ENCODE measurements at regions not wholly inside any gene's neighbourhood (a gene's known extent, or its start where the extent isn't known, plus 50 kb on each side); places are given as distances from the start of the nearest gene placed in this dataset.

DNA sequence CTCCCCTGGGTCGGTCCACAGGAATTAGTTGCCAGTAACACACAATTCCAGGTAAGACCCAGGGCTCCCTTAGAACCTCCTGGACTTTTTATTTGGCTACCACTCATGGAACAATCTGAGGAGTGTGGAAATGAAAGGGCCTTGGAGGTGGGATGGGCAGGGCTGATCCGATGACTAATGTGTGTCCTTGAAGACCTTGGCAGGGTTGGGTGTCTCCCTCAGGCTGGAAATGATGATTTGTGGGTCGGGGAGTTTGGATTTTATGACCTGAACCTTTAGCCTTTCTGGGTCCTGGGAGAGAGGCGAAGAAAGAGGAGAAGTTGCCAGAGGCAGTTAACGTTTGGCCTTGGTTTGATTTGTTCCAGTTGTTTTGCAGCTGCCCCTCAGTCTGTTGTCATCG is 425.0 kb downstream of the MID1IP1 start:
- no peaks in the 10 kb centered on the region for H3K4me1 ChIP-seq (replicated peaks in 1 of 2; ENCODE audit: control insufficient read depth in 2 of 2, insufficient read depth in 2 of 2, low read length in 2 of 2)

GRCh38 chrX:39227371-39227770 is 426.1 kb downstream of the MID1IP1 start:
- no peak overlapping the region for H3K4me2 ChIP-seq (ENCODE audit: insufficient read depth, low read length)
- H3K27me3 ChIP-seq (ENCODE audit: control insufficient read depth in 2 of 2, insufficient read depth in 2 of 2, low read length in 2 of 2) = peaks cover 0 to 8% of the 10 kb centered on the region in 2 experiments; a peak in 2 of 5 replicates
- no peak overlapping the region for H3K9ac ChIP-seq (ENCODE audit: insufficient read depth in 1 of 2, low read depth in 2 of 2, low read length in 2 of 2)
- no peaks in the 10 kb centered on the region for H3K79me2 ChIP-seq (ENCODE audit: control insufficient read depth, insufficient read depth, low read length)
- ATAC-seq (no peak), FAIRE-seq (no peak), DNase-seq (ENCODE audit: extremely low read depth in 1 of 4, low spot score in 3 of 4) (no peak)
- intact Hi-C loops (cut with micrococcal nuclease) (no loop called here), in situ Hi-C loops (cut with MboI) (no loop called here)
- H3K9me1 ChIP-seq (ENCODE audit: control insufficient read depth, insufficient read depth, low read length) = no peaks in the 10 kb centered on the region
- no peaks in the 10 kb centered on the region for H3K4me1 ChIP-seq (replicated peaks in 1 of 2; ENCODE audit: control insufficient read depth in 2 of 2, insufficient read depth in 2 of 2, low read length in 2 of 2)
- POLR2A ChIA-PET = interaction anchor here (1.1 kb wide), 1 partner anchor 13 kb away, joined by 3 read pairs; no protein-coding TSS in a partner anchor
- no peaks in the 10 kb centered on the region for H3K36me3 ChIP-seq (ENCODE audit: control insufficient read depth, insufficient read depth, low read length)
- 0% methylated on average over 2 of the region's 2 CpGs for WGBS (ENCODE audit: insufficient coverage, low coverage, missing lambda C conversion rate)
- BruUV-seq (replicated peaks) = no TSS peak
- no peaks in the 10 kb centered on the region for H4K20me1 ChIP-seq (replicated peaks; ENCODE audit: control insufficient read depth, insufficient read depth, low read length)
- CTCF ChIA-PET (ENCODE audit: low intra/inter-chr PET ratio) = no interaction called here
- H3K4me3 ChIP-seq = no peak overlapping the region
- H3K9me3 ChIP-seq (replicated peaks; ENCODE audit: control insufficient read depth, insufficient read depth, low read depth, low read length) = no peaks in the 10 kb centered on the region
- no peak overlapping the region for H3K27ac ChIP-seq (ENCODE audit: extremely low read depth, low read depth, low read length)
- TF ChIP-seq WHSC1 (IDR thresholded peaks at IDR 0.05; ENCODE audit: low read length) (no peak), SRF (CRISPR knock-in tag; IDR thresholded peaks at IDR 0.05) (no peak), THAP7 (CRISPR knock-in tag; IDR thresholded peaks at IDR 0.05) (no peak)
- no peak overlapping the region for H2AFZ ChIP-seq (ENCODE audit: low read depth, low read length)

More for the DNA sequence above, 425.0 kb downstream of the MID1IP1 start:
- no peak overlapping the region for H2AFZ ChIP-seq (ENCODE audit: low read depth, low read length)
- H3K79me2 ChIP-seq (ENCODE audit: control insufficient read depth, insufficient read depth, low read length) = no peaks in the 10 kb centered on the region
- no peaks in the 10 kb centered on the region for H3K9me1 ChIP-seq (ENCODE audit: control insufficient read depth, insufficient read depth, low read length)
- no peak overlapping the region for H3K4me2 ChIP-seq (ENCODE audit: insufficient read depth, low read length)
- no peak overlapping the region for H3K4me3 ChIP-seq
- no peak for TF ChIP-seq ZNF778 (CRISPR knock-in tag; IDR thresholded peaks at IDR 0.05)
- TF ChIP-seq, protein P1, sequence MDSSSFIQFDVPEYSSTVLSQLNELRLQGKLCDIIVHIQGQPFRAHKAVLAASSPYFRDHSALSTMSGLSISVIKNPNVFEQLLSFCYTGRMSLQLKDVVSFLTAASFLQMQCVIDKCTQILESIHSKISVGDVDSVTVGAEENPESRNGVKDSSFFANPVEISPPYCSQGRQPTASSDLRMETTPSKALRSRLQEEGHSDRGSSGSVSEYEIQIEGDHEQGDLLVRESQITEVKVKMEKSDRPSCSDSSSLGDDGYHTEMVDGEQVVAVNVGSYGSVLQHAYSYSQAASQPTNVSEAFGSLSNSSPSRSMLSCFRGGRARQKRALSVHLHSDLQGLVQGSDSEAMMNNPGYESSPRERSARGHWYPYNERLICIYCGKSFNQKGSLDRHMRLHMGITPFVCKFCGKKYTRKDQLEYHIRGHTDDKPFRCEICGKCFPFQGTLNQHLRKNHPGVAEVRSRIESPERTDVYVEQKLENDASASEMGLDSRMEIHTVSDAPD (CRISPR knock-in tag; IDR thresholded peaks at IDR 0.05) = no peak
- BruUV-seq (replicated peaks) = no TSS peak
- in situ Hi-C loops (cut with MboI) (no loop called here), intact Hi-C loops (cut with micrococcal nuclease) (no loop called here)
- H4K20me1 ChIP-seq (replicated peaks; ENCODE audit: control insufficient read depth, insufficient read depth, low read length) = no peaks in the 10 kb centered on the region
- 3% methylated on average over 5 of the region's 6 CpGs for WGBS (ENCODE audit: insufficient coverage, low coverage, missing lambda C conversion rate)
- peaks cover 0 to 8% of the 10 kb centered on the region in 2 experiments; a peak in 2 of 5 replicates for H3K27me3 ChIP-seq (ENCODE audit: control insufficient read depth in 2 of 2, insufficient read depth in 2 of 2, low read length in 2 of 2)
- H3K9ac ChIP-seq (ENCODE audit: insufficient read depth in 1 of 2, low read depth in 2 of 2, low read length in 2 of 2) = no peak overlapping the region
- ChIA-PET POLR2A (interaction anchor here (0.6 kb wide), 1 partner anchor 1351 kb away, joined by 3 read pairs; no protein-coding TSS in a partner anchor), CTCF (ENCODE audit: low intra/inter-chr PET ratio) (no interaction called here)
- FAIRE-seq = no peak
- no peak for DNase-seq (ENCODE audit: extremely low read depth in 1 of 4, low spot score in 3 of 4)
- no peaks in the 10 kb centered on the region for H3K36me3 ChIP-seq (ENCODE audit: control insufficient read depth, insufficient read depth, low read length)
- H3K27ac ChIP-seq (ENCODE audit: extremely low read depth, low read depth, low read length) = no peak overlapping the region
- ATAC-seq = no peak
- no peaks in the 10 kb centered on the region for H3K9me3 ChIP-seq (replicated peaks; ENCODE audit: control insufficient read depth, insufficient read depth, low read depth, low read length)
